ENCODE measurements at regions not wholly inside any gene's neighbourhood (a gene's known extent, or its start where the extent isn't known, plus 50 kb on each side); places are given as distances from the start of the nearest gene placed in this dataset.

DNA sequence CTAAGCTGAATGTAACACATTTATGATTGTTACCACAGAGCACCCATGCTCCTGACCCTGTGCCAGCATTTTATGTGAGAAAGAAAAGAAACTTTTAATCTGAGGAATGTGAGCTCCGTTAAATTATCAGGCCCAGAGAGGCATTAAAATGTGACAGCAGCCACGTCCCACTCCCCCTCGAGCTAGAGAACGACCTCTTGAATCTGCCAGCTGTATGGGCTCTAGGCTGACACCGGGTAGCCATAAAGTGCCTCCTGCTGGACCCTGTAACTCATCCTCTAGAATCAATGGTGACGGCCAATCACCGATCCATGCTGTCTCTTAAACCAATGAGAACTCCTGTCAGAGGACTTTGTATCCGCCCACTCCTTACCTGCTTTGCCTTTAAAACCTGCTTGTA lies 110.2 kb upstream of the ADRA2C start:
- Histone ChIP-seq H3K9me3 (ENCODE audit: low read length) (no peaks in the 10 kb centered on the region), H3K79me2 (replicated peaks; ENCODE audit: insufficient read depth, low read length) (no peaks in the 10 kb centered on the region), H2AFZ (ENCODE audit: low read depth, low read length) (no peak overlapping the region), H3K9ac (ENCODE audit: low read length) (no peak overlapping the region), H3K27me3 (ENCODE audit: insufficient read depth, low read depth, low read length) (no peaks in the 10 kb centered on the region), H3K4me3 (ENCODE audit: low read length) (no peak overlapping the region), H3F3A (ENCODE audit: insufficient read depth, low read length, poor library complexity, severe bottlenecking) (no peaks in the 10 kb centered on the region), H4K20me1 (ENCODE audit: insufficient read depth) (no peaks in the 10 kb centered on the region), H3K36me3 (ENCODE audit: insufficient read depth, low read length) (no peaks in the 10 kb centered on the region), H3K9me2 (ENCODE audit: insufficient read depth, low read length) (no peaks in the 10 kb centered on the region), H3K4me2 (ENCODE audit: low read length) (no peak overlapping the region), H3K27ac (ENCODE audit: low read length) (no peak overlapping the region)
- TF ChIP-seq EZH2 (IDR thresholded peaks at IDR 0.05; ENCODE audit: borderline replicate concordance, insufficient read depth, low read length, poor library complexity, severe bottlenecking) (no peak), MXI1 (conservative IDR thresholded peaks at IDR 0.05; ENCODE audit: poor library complexity, severe bottlenecking) (no peak), TAF1 (IDR thresholded peaks at IDR 0.05; ENCODE audit: low read depth) (no peak), POLR2AphosphoS5 (IDR thresholded peaks at IDR 0.05) (no peak), SMC3 (conservative IDR thresholded peaks at IDR 0.05; ENCODE audit: poor library complexity) (no peak), EP300 (conservative IDR thresholded peaks at IDR 0.05; ENCODE audit: poor library complexity, severe bottlenecking) (no peak), RAD21 (conservative IDR thresholded peaks at IDR 0.05) (no peak)
- TF ChIP-seq, protein P1, sequence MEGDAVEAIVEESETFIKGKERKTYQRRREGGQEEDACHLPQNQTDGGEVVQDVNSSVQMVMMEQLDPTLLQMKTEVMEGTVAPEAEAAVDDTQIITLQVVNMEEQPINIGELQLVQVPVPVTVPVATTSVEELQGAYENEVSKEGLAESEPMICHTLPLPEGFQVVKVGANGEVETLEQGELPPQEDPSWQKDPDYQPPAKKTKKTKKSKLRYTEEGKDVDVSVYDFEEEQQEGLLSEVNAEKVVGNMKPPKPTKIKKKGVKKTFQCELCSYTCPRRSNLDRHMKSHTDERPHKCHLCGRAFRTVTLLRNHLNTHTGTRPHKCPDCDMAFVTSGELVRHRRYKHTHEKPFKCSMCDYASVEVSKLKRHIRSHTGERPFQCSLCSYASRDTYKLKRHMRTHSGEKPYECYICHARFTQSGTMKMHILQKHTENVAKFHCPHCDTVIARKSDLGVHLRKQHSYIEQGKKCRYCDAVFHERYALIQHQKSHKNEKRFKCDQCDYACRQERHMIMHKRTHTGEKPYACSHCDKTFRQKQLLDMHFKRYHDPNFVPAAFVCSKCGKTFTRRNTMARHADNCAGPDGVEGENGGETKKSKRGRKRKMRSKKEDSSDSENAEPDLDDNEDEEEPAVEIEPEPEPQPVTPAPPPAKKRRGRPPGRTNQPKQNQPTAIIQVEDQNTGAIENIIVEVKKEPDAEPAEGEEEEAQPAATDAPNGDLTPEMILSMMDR (IDR thresholded peaks at IDR 0.05; ENCODE audit: poor library complexity, severe bottlenecking) = no peak
- TF ChIP-seq, protein P2, sequence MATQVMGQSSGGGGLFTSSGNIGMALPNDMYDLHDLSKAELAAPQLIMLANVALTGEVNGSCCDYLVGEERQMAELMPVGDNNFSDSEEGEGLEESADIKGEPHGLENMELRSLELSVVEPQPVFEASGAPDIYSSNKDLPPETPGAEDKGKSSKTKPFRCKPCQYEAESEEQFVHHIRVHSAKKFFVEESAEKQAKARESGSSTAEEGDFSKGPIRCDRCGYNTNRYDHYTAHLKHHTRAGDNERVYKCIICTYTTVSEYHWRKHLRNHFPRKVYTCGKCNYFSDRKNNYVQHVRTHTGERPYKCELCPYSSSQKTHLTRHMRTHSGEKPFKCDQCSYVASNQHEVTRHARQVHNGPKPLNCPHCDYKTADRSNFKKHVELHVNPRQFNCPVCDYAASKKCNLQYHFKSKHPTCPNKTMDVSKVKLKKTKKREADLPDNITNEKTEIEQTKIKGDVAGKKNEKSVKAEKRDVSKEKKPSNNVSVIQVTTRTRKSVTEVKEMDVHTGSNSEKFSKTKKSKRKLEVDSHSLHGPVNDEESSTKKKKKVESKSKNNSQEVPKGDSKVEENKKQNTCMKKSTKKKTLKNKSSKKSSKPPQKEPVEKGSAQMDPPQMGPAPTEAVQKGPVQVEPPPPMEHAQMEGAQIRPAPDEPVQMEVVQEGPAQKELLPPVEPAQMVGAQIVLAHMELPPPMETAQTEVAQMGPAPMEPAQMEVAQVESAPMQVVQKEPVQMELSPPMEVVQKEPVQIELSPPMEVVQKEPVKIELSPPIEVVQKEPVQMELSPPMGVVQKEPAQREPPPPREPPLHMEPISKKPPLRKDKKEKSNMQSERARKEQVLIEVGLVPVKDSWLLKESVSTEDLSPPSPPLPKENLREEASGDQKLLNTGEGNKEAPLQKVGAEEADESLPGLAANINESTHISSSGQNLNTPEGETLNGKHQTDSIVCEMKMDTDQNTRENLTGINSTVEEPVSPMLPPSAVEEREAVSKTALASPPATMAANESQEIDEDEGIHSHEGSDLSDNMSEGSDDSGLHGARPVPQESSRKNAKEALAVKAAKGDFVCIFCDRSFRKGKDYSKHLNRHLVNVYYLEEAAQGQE (IDR thresholded peaks at IDR 0.05; ENCODE audit: borderline replicate concordance) = no peak

DNA sequence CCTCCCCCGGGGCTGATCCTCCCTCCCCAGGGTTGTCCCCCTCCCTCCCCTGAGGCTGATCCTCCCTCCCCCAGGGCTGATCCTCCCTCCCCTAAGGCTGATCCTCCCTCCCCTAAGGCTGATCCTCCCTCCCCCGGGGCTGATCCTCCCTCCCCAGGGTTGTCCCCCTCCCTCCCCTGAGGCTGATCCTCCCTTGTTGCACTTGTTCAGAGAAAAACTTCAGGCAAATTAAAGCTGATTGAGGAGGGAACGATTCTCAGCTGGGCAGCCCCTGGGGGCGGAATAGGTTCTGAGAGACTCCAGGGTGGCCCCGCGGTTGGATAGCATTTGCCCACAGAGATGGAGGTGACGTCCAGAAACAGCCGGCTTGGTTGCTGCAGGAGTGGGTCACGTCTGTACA lies 110.7 kb upstream of the ADRA2C start:
- no peaks in the 10 kb centered on the region for H3K9me3 ChIP-seq (ENCODE audit: low read length)
- no peaks in the 10 kb centered on the region for H3F3A ChIP-seq (ENCODE audit: insufficient read depth, low read length, poor library complexity, severe bottlenecking)
- no peaks in the 10 kb centered on the region for H4K20me1 ChIP-seq (ENCODE audit: insufficient read depth)
- H2AFZ ChIP-seq (ENCODE audit: low read depth, low read length) = no peak overlapping the region
- no peak overlapping the region for H3K4me3 ChIP-seq (ENCODE audit: low read length)
- no peaks in the 10 kb centered on the region for H3K9me2 ChIP-seq (ENCODE audit: insufficient read depth, low read length)
- no peak overlapping the region for H3K9ac ChIP-seq (ENCODE audit: low read length)
- no peaks in the 10 kb centered on the region for H3K36me3 ChIP-seq (ENCODE audit: insufficient read depth, low read length)
- H3K79me2 ChIP-seq (replicated peaks; ENCODE audit: insufficient read depth, low read length) = no peaks in the 10 kb centered on the region
- H3K4me2 ChIP-seq (ENCODE audit: low read length) = no peak overlapping the region
- TF ChIP-seq TAF1 (IDR thresholded peaks at IDR 0.05; ENCODE audit: low read depth) = no peak
- no peak for TF ChIP-seq SMC3 (conservative IDR thresholded peaks at IDR 0.05; ENCODE audit: poor library complexity)
- no peak for TF ChIP-seq MXI1 (conservative IDR thresholded peaks at IDR 0.05; ENCODE audit: poor library complexity, severe bottlenecking)
- TF ChIP-seq, protein P1 (IDR thresholded peaks at IDR 0.05; ENCODE audit: poor library complexity, severe bottlenecking) = no peak
- TF ChIP-seq, protein P2 (IDR thresholded peaks at IDR 0.05; ENCODE audit: borderline replicate concordance) = no peak
- no peak for TF ChIP-seq POLR2AphosphoS5 (IDR thresholded peaks at IDR 0.05)
- no peak overlapping the region for H3K27ac ChIP-seq (ENCODE audit: low read length)
- no peaks in the 10 kb centered on the region for H3K27me3 ChIP-seq (ENCODE audit: insufficient read depth, low read depth, low read length)

Measured in neural cell (in vitro differentiated cells).